Left lung (tissue), 4 donors: ENCODE measurements at regions not wholly inside any gene's neighbourhood (a gene's known extent, or its start where the extent isn't known, plus 50 kb on each side); places are given as distances from the start of the nearest gene placed in this dataset.

ENCODE experiments used
- ATAC-seq: fragments of 200-7000 bp; cut with Tn5 transposase; one replicate; pipeline ENCODE4 v1.9.1; 2020; ENCODE audit warnings: moderate library complexity
- DNase-seq, 4 donors: peaks; one replicate each; pipeline ENCODE4 v3.0.0-alpha.2; 2013 to 2020
- H3K27ac ChIP-seq, 2 donors: fragments of 200-600 bp; sonication (generic) in 1 of 2; one replicate each; pipeline versions ENCODE4 v1.5.0 to v1.8.0; 2020 to 2021
- H3K27me3 ChIP-seq, 2 donors: fragments of 200-600 bp; sonication (generic) in 1 of 2; one replicate each; pipeline versions ENCODE4 v1.5.0 to v1.8.0; 2020 to 2021
- H3K36me3 ChIP-seq, 2 donors: fragments of 200-600 bp; sonication (generic) in 1 of 2; one replicate each; pipeline versions ENCODE4 v1.5.0 to v1.8.0; 2020 to 2021
- H3K4me1 ChIP-seq, 2 donors: fragments of 200-600 bp; one replicate each; pipeline ENCODE4 v1.8.0; 2021
- H3K4me3 ChIP-seq, 2 donors: fragments of 200-600 bp; sonication (generic) in 1 of 2; one replicate each; pipeline versions ENCODE4 v1.5.0 to v1.8.0; 2020 to 2021; ENCODE audit warnings: mild to moderate bottlenecking in 1 of 2
- H3K9me3 ChIP-seq, 2 donors: fragments of 200-600 bp; sonication (generic) in 1 of 2; one replicate each; pipeline versions ENCODE4 v1.5.0 to v1.8.0; 2020 to 2021
- intact Hi-C, 2 donors: fragments of 100-400 bp; cut with DNase I; formaldehyde crosslinking; loops; one replicate each; pipeline versions ENCODE4 v1.11.2 to v1.14.2; 2022
- TF ChIP-seq, protein P1 (sequence below), 2 donors: fragments of 200-600 bp; sonication (generic) in 1 of 2; IDR thresholded peaks; one replicate each; pipeline versions ENCODE4 v1.5.0 to v1.8.0; 2021; ENCODE audit warnings: antibody characterized with exemption in 2 of 2
- donor health status: DM: no; HTN: yes; CAD: no.
- donor health status: DM: no; HTN: no; CAD: no.

DNA sequence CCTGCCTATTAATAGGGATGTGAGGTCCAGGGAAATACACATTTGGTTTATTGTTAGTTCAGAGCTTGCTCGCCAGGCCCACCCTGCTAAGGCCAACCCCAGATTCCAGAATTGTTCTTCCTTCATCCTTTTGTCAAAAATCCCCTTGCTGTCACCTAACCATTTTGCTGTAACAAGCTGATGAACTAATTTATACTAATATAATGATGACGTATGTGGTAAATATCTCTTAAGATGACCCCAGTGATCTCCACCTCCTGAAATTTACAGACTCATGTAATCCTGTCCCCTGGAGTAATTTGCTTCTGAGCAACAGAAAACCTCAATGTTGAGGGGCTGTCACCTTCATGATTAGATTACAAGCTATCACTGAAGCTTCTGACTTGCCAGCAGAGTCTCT is 236.3 kb upstream of the N4BP1 start:
- no peaks in the 10 kb centered on the region for H3K36me3 ChIP-seq
- peaks cover 0 to 4% of the 10 kb centered on the region in 2 donors for H3K27me3 ChIP-seq
- no peak overlapping the region for H3K27ac ChIP-seq
- ATAC-seq, result no peak
- TF ChIP-seq, protein P1, sequence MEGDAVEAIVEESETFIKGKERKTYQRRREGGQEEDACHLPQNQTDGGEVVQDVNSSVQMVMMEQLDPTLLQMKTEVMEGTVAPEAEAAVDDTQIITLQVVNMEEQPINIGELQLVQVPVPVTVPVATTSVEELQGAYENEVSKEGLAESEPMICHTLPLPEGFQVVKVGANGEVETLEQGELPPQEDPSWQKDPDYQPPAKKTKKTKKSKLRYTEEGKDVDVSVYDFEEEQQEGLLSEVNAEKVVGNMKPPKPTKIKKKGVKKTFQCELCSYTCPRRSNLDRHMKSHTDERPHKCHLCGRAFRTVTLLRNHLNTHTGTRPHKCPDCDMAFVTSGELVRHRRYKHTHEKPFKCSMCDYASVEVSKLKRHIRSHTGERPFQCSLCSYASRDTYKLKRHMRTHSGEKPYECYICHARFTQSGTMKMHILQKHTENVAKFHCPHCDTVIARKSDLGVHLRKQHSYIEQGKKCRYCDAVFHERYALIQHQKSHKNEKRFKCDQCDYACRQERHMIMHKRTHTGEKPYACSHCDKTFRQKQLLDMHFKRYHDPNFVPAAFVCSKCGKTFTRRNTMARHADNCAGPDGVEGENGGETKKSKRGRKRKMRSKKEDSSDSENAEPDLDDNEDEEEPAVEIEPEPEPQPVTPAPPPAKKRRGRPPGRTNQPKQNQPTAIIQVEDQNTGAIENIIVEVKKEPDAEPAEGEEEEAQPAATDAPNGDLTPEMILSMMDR (IDR thresholded peaks at IDR 0.05), result no peak
- H3K4me1 ChIP-seq, result no peaks in the 10 kb centered on the region
- no peak for DNase-seq
- H3K9me3 ChIP-seq, result no peaks in the 10 kb centered on the region
- no peak overlapping the region for H3K4me3 ChIP-seq
- intact Hi-C loops, result no loop called here

DNA sequence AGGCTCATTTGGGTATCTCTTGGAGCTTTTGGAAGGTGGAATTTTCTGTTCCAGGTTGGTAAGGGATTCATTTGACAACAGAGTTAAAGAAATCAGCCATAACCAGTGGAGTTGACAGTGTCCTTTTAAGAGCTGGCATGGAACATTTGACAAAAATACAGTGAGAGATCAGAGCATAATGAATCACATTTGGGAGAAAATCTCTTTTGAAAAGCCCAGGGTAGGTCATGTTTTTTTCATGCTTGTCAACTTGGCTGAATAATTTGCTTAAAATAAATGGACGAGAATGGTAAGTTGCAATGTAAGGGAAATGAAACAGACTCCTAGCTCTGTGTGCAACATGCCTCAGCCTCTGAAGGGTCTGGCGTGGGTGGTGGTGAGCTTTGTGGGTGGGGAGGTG is 235.3 kb upstream of the N4BP1 start:
- H3K36me3 ChIP-seq, result no peaks in the 10 kb centered on the region
- no peaks in the 10 kb centered on the region for H3K9me3 ChIP-seq
- DNase-seq, result no peak
- no peak overlapping the region for H3K4me3 ChIP-seq
- intact Hi-C loops, result no loop called here
- TF ChIP-seq, protein P1 (IDR thresholded peaks at IDR 0.05), result no peak
- H3K27me3 ChIP-seq, result no peaks in the 10 kb centered on the region
- ATAC-seq, result no peak
- H3K27ac ChIP-seq, result no peak overlapping the region
- H3K4me1 ChIP-seq, result no peaks in the 10 kb centered on the region

DNA sequence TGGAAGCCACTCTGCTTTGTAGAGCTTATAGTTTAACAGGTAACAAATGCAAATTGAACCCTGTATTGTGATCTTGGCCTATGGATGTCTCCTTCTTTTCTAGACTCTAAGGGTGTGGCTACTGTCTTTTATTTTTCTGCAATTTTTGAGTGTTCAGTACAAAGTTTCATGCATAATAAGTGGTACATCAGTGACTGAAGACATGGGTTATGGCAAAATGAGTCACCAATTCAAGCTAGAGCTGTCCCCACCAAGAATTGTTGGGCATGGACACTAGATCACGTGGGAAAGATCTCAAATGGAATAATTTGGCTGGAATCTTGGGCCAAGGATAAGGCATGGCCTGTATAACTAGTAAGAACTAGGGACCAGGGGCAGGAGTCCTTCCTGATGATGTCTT is 228.4 kb upstream of the N4BP1 start:
- H3K27ac ChIP-seq, result no peak overlapping the region
- ATAC-seq (no peak), DNase-seq (no peak)
- intact Hi-C loops, result no loop called here
- H3K27me3 ChIP-seq, result no peaks in the 10 kb centered on the region
- no peaks in the 10 kb centered on the region for H3K4me1 ChIP-seq
- no peak overlapping the region for H3K4me3 ChIP-seq
- no peaks in the 10 kb centered on the region for H3K9me3 ChIP-seq
- H3K36me3 ChIP-seq, result no peaks in the 10 kb centered on the region
- TF ChIP-seq, protein P1 (IDR thresholded peaks at IDR 0.05), result no peak

DNA sequence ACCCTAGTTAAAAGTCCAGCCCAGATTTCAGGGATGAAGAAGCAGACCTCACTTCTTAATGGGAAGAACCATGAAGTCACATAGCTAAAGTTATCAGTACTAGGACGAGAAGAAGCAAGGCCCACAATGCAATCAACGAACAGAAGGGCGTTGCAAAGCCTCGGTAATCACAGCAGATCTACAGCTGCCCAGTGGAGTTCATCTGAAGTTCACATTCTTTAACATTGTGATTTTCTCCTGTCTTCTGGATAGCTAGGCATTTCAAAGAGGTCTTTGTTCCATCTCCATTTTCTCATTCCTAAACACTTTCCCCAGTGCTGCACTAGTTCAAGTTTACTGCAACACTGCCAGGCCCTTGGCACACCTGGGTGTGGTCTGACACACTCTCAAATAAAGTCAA is 226.7 kb upstream of the N4BP1 start:
- Histone ChIP-seq H3K4me1 (no peaks in the 10 kb centered on the region), H3K36me3 (no peaks in the 10 kb centered on the region), H3K9me3 (no peaks in the 10 kb centered on the region), H3K4me3 (no peak overlapping the region), H3K27ac (no peak overlapping the region), H3K27me3 (no peaks in the 10 kb centered on the region)
- ATAC-seq (no peak), DNase-seq (no peak)
- intact Hi-C loops, result no loop called here
- TF ChIP-seq, protein P1 (IDR thresholded peaks at IDR 0.05), result no peak

DNA sequence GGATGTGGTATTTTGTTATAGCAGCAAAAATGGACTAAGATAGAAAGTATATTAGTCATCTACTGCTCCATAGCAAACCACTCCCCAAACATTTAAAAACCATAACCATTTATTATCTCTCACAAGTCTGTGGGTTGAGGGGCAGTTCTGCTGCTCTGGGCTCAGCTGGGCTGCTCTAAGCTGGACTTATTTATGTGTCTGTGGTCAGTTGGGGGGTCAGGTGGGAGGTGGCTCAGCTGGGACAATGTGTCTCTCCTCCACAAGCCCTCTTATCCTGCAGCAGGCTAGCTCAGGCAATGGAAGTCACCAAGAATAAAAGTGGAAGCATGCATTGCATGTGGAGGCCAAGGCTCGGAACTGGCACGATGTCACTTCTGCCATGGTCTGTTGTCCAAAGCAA is 226.1 kb upstream of the N4BP1 start:
- no peak overlapping the region for H3K27ac ChIP-seq
- ATAC-seq (no peak), DNase-seq (no peak)
- no peaks in the 10 kb centered on the region for H3K4me1 ChIP-seq
- TF ChIP-seq, protein P1 (IDR thresholded peaks at IDR 0.05), result no peak
- no peaks in the 10 kb centered on the region for H3K9me3 ChIP-seq
- H3K27me3 ChIP-seq, result no peaks in the 10 kb centered on the region
- H3K36me3 ChIP-seq, result no peaks in the 10 kb centered on the region
- no peak overlapping the region for H3K4me3 ChIP-seq
- intact Hi-C loops, result no loop called here
